AG09309 (cell line): ENCODE measurements at regions not wholly inside any gene's neighbourhood (a gene's known extent, or its start where the extent isn't known, plus 50 kb on each side); places are given as distances from the start of the nearest gene placed in this dataset.
"Not testable (repeated sequence)": the region's sequence is repeated elsewhere in the genome, so short reads cannot be mapped to it uniquely, and the experiment has no call there.

Experiments
- DNase-seq: peaks from one replicate; pipeline ENCODE4 v3.0.0-alpha.2; 2010; ENCODE audit warnings: low read depth
- H3K4me3 ChIP-seq: 2 replicates; pipeline ENCODE4 v1.5.1; 2011; ENCODE audit warnings: mild to moderate bottlenecking, low read depth, low read length, moderate library complexity; ENCODE audit not compliant: control insufficient read depth

DNA sequence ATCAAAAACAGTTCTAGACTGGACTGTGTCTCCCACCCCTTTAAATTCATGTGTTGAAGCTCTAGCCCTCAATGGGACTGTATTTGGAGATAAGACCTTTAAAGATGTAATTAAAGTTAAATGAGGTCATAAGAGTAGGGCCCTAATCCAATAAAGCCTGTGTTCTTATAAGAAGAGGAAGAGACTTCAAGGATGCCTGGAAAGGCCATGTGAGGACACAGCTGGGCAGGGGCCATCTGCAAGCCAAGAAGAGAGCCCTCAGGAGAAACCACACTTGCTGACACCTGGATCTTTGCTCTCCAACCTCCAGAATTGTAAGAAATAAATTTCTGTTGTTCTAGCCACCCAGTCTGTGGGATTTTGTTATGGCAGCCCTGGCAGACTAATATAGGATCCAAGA is 153.6 kb upstream of the POMZP3 start:
- not testable (repeated sequence) for H3K4me3 ChIP-seq, DNase-seq

DNA sequence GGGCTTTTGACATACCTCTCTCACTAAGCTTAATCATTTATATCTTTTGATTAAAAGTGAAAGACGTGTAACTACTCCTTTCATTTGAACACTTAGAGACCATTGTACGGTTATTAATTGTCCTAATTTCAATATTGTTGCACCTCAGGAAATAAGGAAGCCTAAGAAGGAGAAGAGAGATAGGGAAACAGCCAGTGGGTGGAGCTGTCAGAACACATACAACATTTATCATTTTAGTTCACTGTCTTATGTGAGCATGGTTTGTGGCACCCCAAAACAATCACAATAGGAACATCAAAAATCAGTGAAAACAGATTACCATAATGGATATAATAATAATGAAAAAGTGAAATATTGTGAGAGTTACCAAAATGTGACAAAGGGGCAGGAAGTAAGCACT is 147.2 kb upstream of the POMZP3 start:
- not testable (repeated sequence) for H3K4me3 ChIP-seq, DNase-seq

DNA sequence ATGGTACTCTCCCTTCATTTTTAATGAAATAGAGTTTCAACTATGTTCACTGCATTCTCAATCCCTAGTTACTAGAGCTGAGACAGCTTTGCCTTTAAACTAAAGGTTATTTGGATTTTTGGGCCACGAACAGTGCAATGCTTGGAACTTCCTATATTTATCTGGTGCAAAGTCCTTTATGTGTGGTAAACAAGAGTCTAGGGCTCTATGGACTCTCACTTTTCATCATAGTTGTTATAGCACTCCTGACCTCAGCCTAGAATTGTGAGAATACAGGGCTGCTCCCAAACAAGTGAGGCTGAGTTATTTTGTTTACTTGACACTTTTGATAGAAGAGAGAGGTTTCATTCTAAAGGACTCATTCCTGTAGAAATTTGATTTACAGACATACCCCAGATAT is 144.9 kb upstream of the POMZP3 start:
- not testable (repeated sequence) for DNase-seq

GRCh38 chr7:76763977-76764376 is 136.9 kb upstream of the POMZP3 start:
- H3K4me3 ChIP-seq, DNase-seq: not testable (repeated sequence)

More for the DNA sequence above, 144.9 kb upstream of the POMZP3 start:
- not testable (repeated sequence) for H3K4me3 ChIP-seq

- DNase-seq, H3K4me3 ChIP-seq: not testable (repeated sequence)
Measured at GRCh38 chr7:76760546-76761220, 133.6 kb upstream of the POMZP3 start.

DNA sequence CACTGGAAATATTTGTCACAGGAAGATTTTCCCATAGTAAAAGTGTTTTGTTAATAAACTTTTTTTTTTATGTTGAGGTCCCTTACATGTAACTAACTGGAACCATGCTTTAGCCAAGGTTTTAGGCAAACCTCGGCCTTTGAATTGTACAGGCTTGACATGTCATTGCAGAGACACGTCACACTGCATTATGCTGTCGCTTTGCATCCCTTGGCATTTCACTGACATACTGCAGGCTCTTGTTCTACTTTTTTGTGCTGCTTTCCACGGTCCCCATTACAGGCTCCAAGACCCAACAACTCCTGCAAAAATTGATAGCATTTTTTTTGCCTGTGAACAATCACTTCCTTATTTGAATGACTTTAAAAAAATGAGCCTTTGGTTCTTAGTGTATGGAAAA is 112.5 kb upstream of the POMZP3 start:
- not testable (repeated sequence) for H3K4me3 ChIP-seq

DNA sequence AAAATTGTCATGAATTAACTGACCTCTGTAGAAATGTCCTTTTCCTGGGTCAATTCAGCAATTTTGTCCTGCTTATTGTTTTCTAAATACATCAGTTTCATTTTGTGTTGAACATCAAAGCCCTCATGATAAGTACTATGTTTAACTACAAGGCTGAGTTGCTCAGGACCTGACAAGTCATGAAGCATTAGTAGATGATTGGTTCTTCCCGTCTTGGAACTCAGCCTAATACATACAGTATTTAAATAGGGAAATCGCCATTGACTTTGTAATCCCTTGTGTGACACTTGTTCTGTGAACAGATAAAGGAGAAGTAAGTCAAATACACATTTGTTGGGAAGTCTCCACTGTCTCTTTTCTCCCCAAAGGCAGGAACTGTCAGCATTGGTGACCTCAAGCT is 109.6 kb upstream of the POMZP3 start:
- DNase-seq, H3K4me3 ChIP-seq: not testable (repeated sequence)

More for the DNA sequence above, 112.5 kb upstream of the POMZP3 start:
- not testable (repeated sequence) for DNase-seq

GRCh38 chr7:76736091-76736490 is 109.0 kb upstream of the POMZP3 start:
- DNase-seq, H3K4me3 ChIP-seq: not testable (repeated sequence)

DNA sequence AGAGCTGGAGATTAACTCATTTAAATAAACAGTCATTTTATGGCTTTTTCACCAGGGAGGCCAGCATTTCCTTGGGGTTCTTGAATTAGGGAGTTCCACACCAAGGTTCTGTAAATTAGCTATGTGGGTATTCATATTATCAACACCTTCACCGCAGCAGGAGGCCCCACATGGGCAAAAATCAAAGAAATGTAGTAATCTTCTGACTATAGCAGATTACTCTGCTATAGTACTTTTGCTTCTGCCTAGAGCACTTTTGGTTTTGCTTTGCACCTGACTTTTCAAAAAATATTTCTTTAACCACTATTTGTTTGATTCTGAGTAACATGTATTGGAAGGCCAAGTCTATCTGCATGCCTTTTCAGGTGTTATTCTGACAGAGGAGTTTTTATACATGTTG is 108.6 kb upstream of the POMZP3 start:
- not testable (repeated sequence) for H3K4me3 ChIP-seq, DNase-seq

GRCh38 chr7:76728571-76728974 is 101.5 kb upstream of the POMZP3 start:
- H3K4me3 ChIP-seq, DNase-seq: not testable (repeated sequence)

DNA sequence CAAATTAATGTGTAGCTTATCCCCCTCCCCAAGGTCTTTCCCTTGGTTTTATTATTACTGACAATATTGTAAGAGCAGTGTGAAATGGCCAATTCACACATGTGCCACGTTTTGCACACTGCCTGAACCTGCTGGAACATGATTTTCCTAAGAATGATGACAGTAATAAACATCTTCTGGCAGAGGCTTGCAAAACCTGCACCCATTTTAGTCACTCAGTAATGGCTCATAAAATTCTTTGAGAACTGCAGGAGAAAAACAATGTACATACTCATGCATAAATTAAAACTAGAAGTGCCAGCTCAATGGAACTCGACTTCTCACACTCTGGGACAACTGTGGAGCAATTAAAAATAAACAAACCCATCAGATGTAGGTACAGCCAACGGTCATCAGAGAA is 96.8 kb upstream of the POMZP3 start:
- not testable (repeated sequence) for DNase-seq, H3K4me3 ChIP-seq

DNA sequence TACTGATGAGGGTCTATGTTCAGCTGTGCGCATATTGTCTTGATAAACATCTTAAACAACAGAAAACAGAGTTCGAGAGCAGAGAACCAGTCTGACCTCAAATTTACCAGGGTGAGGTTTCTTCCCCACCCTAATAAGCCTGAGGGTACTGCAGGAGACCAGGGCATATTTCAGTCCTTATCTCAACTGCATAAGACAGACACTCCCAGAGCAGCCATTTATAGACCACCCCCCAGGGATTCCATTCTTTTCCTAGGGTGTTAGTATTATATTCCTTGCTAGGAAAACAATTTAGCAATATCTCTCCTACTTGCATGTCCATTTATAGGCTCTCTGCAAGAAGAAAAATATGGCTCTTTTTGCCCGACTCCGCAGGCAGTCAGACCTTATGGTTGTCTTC is 89.5 kb upstream of the POMZP3 start:
- not testable (repeated sequence) for H3K4me3 ChIP-seq, DNase-seq

DNA sequence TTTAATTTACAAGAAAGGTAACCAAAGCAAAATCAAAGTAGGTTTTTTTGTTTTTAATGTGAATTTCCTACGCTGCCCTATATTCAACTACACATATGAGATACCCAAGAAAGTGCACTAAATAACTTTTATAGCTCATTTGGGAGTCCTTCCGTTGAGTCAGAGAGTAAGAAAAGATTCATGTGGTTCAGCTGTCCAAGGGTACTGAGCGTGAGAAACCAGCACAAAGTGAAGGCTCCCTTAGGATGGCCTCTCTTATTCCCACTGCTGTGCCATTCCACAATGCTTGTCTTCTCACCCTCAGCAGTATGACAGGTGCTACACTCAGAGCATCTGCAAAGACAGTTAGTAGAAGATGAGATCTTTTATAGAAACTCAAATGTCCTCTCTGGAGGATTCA is 85.8 kb upstream of the POMZP3 start:
- H3K4me3 ChIP-seq, DNase-seq: not testable (repeated sequence)

- H3K4me3 ChIP-seq, DNase-seq: not testable (repeated sequence)
Measured at GRCh38 chr7:76711648-76712047, 84.6 kb upstream of the POMZP3 start.

GRCh38 chr7:76709703-76710102 is 82.6 kb upstream of the POMZP3 start:
- not testable (repeated sequence) for H3K4me3 ChIP-seq, DNase-seq

GRCh38 chr7:76708446-76708845 is 81.4 kb upstream of the POMZP3 start:
- DNase-seq, H3K4me3 ChIP-seq: not testable (repeated sequence)

DNA sequence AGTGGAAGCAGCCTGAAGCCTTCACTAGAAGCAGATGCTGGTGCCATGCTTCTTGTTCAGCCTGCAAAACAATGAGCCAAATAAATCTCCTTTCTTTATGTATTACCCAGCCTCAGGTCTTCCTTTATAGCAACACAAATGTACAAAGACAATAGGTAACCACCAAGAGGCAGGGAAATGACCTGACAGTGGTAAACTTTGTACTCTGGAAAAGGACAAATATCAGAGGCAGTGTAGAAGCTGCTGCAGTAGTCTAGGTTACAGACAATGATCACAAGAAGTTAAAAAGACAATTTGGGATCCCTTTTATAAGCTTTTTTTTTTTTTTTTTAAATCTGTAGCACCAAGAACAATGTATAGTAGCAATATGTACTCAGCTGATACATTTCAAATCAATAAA is 76.7 kb upstream of the POMZP3 start:
- DNase-seq, H3K4me3 ChIP-seq: not testable (repeated sequence)

DNA sequence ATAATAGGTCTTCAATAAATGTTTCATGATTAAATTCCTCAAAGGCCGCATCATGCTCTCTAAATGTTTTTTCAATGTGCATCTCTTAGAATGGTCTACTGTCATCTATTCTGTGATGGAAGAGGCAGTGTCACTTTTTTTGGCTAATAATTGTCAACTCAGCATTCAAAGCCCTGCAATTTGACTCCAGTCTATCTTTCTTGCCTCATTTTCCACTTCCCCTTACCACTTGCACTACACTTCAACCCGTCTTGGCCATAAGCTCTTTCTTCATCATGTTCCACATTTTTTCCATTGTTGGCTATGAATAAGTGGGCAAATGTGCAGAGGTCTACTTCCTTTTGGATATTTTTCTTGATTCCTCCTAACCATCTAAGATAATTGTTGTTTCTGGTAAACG is 59.2 kb upstream of the POMZP3 start:
- not testable (repeated sequence) for DNase-seq, H3K4me3 ChIP-seq

DNA sequence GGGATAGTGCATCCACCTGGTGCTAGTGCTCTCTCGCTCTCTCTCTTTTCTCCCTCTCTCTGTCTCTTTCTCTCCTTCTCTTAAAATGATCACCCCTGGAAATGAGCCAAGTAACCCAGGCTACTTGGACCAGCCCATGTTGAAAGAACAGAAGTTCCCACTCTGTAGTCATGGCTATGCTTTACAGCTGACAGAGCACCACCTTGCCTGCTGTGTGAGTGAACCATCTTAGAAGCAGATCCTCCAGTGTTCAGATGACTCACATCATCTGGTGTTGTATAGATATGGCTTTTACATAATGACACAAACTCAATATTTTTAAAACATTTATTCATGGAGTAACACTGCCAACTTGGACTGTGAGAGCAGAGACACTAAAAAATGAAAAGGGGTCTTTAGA is 57.7 kb upstream of the POMZP3 start:
- DNase-seq, H3K4me3 ChIP-seq: not testable (repeated sequence)

DNA sequence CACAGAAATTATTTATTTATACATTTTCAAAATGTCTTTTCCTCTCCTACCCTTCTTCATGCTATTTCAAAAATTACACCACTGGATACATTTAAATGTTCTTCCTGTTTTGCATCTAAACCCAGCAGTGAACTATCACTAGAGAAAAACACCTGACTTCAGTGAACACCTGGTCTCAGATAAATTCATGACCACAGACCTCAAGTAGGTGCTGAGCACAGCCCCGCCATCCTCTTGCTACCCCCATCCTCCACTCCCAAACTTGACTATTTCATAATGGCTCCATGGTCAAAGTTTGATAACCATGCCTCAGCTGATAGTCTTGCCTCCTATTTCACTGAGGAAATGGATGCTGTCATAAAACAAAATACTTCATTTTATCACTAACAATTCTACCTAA is 56.6 kb upstream of the POMZP3 start:
- not testable (repeated sequence) for H3K4me3 ChIP-seq, DNase-seq
